HFFc6 (cell line): ENCODE measurements at regions not wholly inside any gene's neighbourhood (a gene's known extent, or its start where the extent isn't known, plus 50 kb on each side); places are given as distances from the start of the nearest gene placed in this dataset.
A peak's percentile ranks its signal among the peaks of the same experiment; 100 is the strongest.

Experiments
- DNase-seq: peaks from one replicate; pipeline ENCODE4 v3.0.0-alpha.2; 2018
- H3K27ac Mint-ChIP-seq: 2 replicates; pipeline ENCODE4 v1.8.0; 2020; ENCODE audit warnings: mild to moderate bottlenecking, mixed read lengths
- H3K27me3 Mint-ChIP-seq: 2 replicates; pipeline ENCODE4 v1.8.0; 2021; ENCODE audit warnings: mild to moderate bottlenecking, moderate library complexity, mixed read lengths; ENCODE audit not compliant: insufficient read depth
- H3K36me3 Mint-ChIP-seq: 2 replicates; pipeline ENCODE4 v1.8.0; 2021; ENCODE audit warnings: low read depth, mixed read lengths
- H3K4me1 Mint-ChIP-seq: 2 replicates; pipeline ENCODE4 v1.8.0; 2020; ENCODE audit warnings: low read depth, mixed read lengths
- H3K4me3 Mint-ChIP-seq: 2 replicates; pipeline ENCODE4 v1.8.0; 2020; ENCODE audit warnings: mild to moderate bottlenecking, moderate library complexity, mixed read lengths
- H3K9me3 Mint-ChIP-seq: 2 replicates; pipeline ENCODE4 v1.8.0; 2020; ENCODE audit warnings: mild to moderate bottlenecking, mixed read lengths
- TF ChIP-seq, protein P1 (sequence below): fragments of 200-600 bp; sonication (generic); IDR thresholded peaks from 2 replicates; pipeline ENCODE4 v1.5.0; 2021; ENCODE audit warnings: antibody characterized with exemption, mild to moderate bottlenecking

GRCh38 chr13:73939603-73940002 is 194.6 kb downstream of the KLF12 start:
- no peak for DNase-seq

GRCh38 chr13:73939071-73939380 is 195.2 kb downstream of the KLF12 start:
- DNase-seq: no peak
- Mint-ChIP-seq H3K4me1 (peaks cover 78% of the 10 kb centered on the region), H3K36me3 (peaks cover 37% of the 10 kb centered on the region), H3K4me3 (peak overlapping the region; percentile 76; the same call in 1 of the 2 replicates), H3K9me3 (no peaks in the 10 kb centered on the region), H3K27me3 (no peaks in the 10 kb centered on the region; the same call in 1 of the 2 replicates), H3K27ac (peak overlapping the region; percentile 69)
- TF ChIP-seq, protein P1, sequence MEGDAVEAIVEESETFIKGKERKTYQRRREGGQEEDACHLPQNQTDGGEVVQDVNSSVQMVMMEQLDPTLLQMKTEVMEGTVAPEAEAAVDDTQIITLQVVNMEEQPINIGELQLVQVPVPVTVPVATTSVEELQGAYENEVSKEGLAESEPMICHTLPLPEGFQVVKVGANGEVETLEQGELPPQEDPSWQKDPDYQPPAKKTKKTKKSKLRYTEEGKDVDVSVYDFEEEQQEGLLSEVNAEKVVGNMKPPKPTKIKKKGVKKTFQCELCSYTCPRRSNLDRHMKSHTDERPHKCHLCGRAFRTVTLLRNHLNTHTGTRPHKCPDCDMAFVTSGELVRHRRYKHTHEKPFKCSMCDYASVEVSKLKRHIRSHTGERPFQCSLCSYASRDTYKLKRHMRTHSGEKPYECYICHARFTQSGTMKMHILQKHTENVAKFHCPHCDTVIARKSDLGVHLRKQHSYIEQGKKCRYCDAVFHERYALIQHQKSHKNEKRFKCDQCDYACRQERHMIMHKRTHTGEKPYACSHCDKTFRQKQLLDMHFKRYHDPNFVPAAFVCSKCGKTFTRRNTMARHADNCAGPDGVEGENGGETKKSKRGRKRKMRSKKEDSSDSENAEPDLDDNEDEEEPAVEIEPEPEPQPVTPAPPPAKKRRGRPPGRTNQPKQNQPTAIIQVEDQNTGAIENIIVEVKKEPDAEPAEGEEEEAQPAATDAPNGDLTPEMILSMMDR: no peak

More at GRCh38 chr13:73939603-73940002, 194.6 kb downstream of the KLF12 start:
- peaks cover 37% of the 10 kb centered on the region for H3K36me3 Mint-ChIP-seq
- TF ChIP-seq, protein P1: no peak
- H3K4me1 Mint-ChIP-seq: peaks cover 76% of the 10 kb centered on the region
- no peaks in the 10 kb centered on the region for H3K9me3 Mint-ChIP-seq
- peak overlapping the region; percentile 48 for H3K27ac Mint-ChIP-seq
- H3K27me3 Mint-ChIP-seq: no peaks in the 10 kb centered on the region; the same call in 1 of the 2 replicates
- H3K4me3 Mint-ChIP-seq: no peak overlapping the region

DNA sequence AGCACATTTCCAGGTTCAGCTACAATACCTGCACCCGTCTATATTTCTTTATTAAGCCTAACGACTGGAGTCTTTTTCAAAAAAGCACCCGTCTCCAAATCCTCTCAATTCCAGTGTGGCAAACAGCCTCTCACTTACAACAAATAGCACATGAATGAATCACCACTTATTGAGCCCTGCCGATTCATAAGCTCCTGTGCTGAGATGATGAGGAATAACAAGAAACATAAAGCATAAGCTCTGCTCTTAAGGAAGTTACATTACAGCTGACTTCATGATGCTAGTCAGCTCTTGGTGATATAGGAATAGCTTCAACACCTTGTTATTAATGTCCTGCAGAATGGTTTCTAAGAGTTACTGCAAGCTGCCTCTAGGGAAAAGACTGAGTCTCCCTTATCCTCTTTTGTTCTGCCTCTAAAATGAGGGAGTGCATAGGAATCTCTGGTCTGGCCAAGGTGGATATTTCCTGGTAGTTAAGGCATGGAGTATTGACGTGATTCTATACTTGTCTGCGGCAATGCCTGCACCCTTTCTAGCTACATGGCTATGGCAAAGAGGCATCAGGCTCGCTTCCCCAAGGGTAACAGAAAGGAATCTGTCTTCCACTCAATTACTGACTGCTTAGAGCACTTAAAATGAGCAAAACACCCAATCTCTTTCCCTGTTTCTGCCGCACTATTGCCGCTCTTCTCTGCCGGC is 195.7 kb downstream of the KLF12 start:
- H3K4me3 Mint-ChIP-seq: peak overlapping the region; percentile 76
- H3K27ac Mint-ChIP-seq: peak overlapping the region; percentile 69

GRCh38 chr13:73937441-73937840 is 196.8 kb downstream of the KLF12 start:
- TF ChIP-seq, protein P1: no peak

More for the DNA sequence above, 195.7 kb downstream of the KLF12 start:
- peaks cover 78% of the 10 kb centered on the region for H3K4me1 Mint-ChIP-seq
- TF ChIP-seq, protein P1: no peak
- H3K36me3 Mint-ChIP-seq: peaks cover 37% of the 10 kb centered on the region
- no peaks in the 10 kb centered on the region for H3K9me3 Mint-ChIP-seq
- peak; percentile 80 for DNase-seq
- H3K27me3 Mint-ChIP-seq: no peaks in the 10 kb centered on the region; the same call in 1 of the 2 replicates

GRCh38 chr13:73935991-73936390 is 198.2 kb downstream of the KLF12 start:
- H3K4me3 Mint-ChIP-seq: no peak overlapping the region
- H3K4me1 Mint-ChIP-seq: peaks cover 83% of the 10 kb centered on the region
- H3K27me3 Mint-ChIP-seq: no peaks in the 10 kb centered on the region; the same call in 1 of the 2 replicates
- peak overlapping the region; percentile 25; the same call in 1 of the 2 replicates for H3K27ac Mint-ChIP-seq
- peaks cover 26% of the 10 kb centered on the region for H3K36me3 Mint-ChIP-seq
- no peak for DNase-seq
- TF ChIP-seq, protein P1: no peak
- H3K9me3 Mint-ChIP-seq: no peaks in the 10 kb centered on the region

More at GRCh38 chr13:73937441-73937840, 196.8 kb downstream of the KLF12 start:
- H3K4me1 Mint-ChIP-seq: peaks cover 77% of the 10 kb centered on the region
- peaks cover 34% of the 10 kb centered on the region for H3K36me3 Mint-ChIP-seq
- H3K4me3 Mint-ChIP-seq: no peak overlapping the region
- no peaks in the 10 kb centered on the region for H3K9me3 Mint-ChIP-seq
- no peaks in the 10 kb centered on the region; the same call in 1 of the 2 replicates for H3K27me3 Mint-ChIP-seq
- no peak for DNase-seq
- peak overlapping the region; percentile 33 for H3K27ac Mint-ChIP-seq
